Body of pancreas (tissue), 4 donors: ENCODE measurements at regions not wholly inside any gene's neighbourhood (a gene's known extent, or its start where the extent isn't known, plus 50 kb on each side); places are given as distances from the start of the nearest gene placed in this dataset.

ENCODE experiments used
- ATAC-seq: fragments of 150-250 bp; one replicate; pipeline ENCODE4 v1.9.1; 2016
- DNase-seq, 4 donors: peaks; one replicate each; pipeline ENCODE4 v3.0.0-alpha.2; 2019
- H3K27ac ChIP-seq, 4 donors: fragments of 200-600 bp; sonication (generic); 1 replicate in 3 of 4; 2 replicates in 1 of 4; pipeline versions ENCODE4 v1.5.1 to v1.6.1; 2016 to 2019; ENCODE audit warnings: mild to moderate bottlenecking in 1 of 4, mixed read lengths in 1 of 4, moderate library complexity in 1 of 4
- H3K27me3 ChIP-seq, 2 donors: fragments of 200-600 bp; sonication (generic); one replicate each; pipeline ENCODE4 v1.6.0; 2016; ENCODE audit warnings: mild to moderate bottlenecking in 1 of 2
- H3K36me3 ChIP-seq, 2 donors: fragments of 200-600 bp; sonication (generic); replicated peaks in 1 of 2; 2 replicates each; pipeline ENCODE4 v1.5.1; 2016; ENCODE audit warnings: low read depth in 2 of 2; ENCODE audit not compliant: insufficient read depth in 1 of 2
- H3K4me1 ChIP-seq: fragments of 200-600 bp; sonication (generic); one replicate; pipeline ENCODE4 v1.6.0; 2016
- H3K4me3 ChIP-seq, 2 donors: fragments of 200-600 bp; sonication (generic); 1 replicate in 1 of 2; 2 replicates in 1 of 2; pipeline ENCODE4 v1.5.1; 2016 to 2019
- H3K9me3 ChIP-seq, 3 donors: fragments of 200-600 bp; sonication (generic); 1 replicate in 2 of 3; 2 replicates in 1 of 3; pipeline ENCODE4 v1.5.1; 2016
- CTCF ChIP-seq, 7 experiments: fragments of 450-650 bp in 4 of 7; fragments of 200-600 bp in 3 of 7; sonication (generic) in 3 of 7; IDR thresholded peaks; one replicate each; pipeline ENCODE4 v1.5.1; 2016 to 2019; ENCODE audit warnings: antibody characterized with exemption in 7 of 7
- POLR2A ChIP-seq, 3 donors: fragments of 450-650 bp; IDR thresholded peaks; one replicate each; pipeline ENCODE4 v1.6.1; 2016; ENCODE audit warnings: antibody characterized with exemption in 3 of 3, mild to moderate bottlenecking in 2 of 3
- WGBS, 2 donors: methylation state at CpG; one replicate each; pipeline ENCODE4 v1.1.5; 2017; 5-methylcytosine and 5-hydroxymethylcytosine counted together
- intact Hi-C: fragments of 100-400 bp; cut with DNase I; formaldehyde crosslinking; loops from one replicate; pipeline ENCODE4 v1.15.1; 2023

GRCh38 chrX:83169683-83170082, 338.4 kb upstream of the POU3F4 start:
- ATAC-seq (no peak), DNase-seq (no peak)
- Histone ChIP-seq H3K36me3 (no peaks in the 10 kb centered on the region), H3K4me3 (no peak overlapping the region), H3K4me1 (no peaks in the 10 kb centered on the region), H3K9me3 (no peaks in the 10 kb centered on the region), H3K27me3 (no peaks in the 10 kb centered on the region), H3K27ac (no peak overlapping the region)
- no peak for TF ChIP-seq POLR2A (IDR thresholded peaks at IDR 0.05)
- no peak for TF ChIP-seq CTCF (IDR thresholded peaks at IDR 0.05)
- 54 to 57% methylated on average over 2 of the region's 2 CpGs for WGBS, 2 donors
- intact Hi-C loops, result no loop called here

DNA sequence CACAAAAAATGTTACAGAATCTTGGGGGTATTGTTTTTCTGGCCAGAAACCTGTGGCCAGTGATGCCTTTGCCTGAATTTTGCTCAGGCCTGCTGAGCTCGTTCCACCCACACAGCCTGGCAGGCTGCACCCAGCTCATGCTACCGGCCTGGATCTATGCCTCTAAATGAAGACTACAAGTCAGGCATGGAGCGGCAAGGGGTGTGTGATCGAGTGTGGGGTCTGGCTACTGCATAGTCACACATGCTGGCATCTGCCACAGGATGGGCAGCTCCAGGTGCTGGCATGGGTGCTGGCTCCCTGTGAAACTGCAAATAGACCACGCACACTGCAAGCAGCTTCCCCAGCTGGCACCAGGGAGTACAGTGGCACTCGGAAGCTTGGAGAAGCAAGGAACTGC, 323.1 kb upstream of the POU3F4 start:
- TF ChIP-seq CTCF (IDR thresholded peaks at IDR 0.05) (no peak), POLR2A (IDR thresholded peaks at IDR 0.05) (no peak)
- 73% methylated on average over 2 of the region's 6 CpGs; no CpG with 5 or more reads in 1 of the 2 donors for WGBS, 2 donors

DNA sequence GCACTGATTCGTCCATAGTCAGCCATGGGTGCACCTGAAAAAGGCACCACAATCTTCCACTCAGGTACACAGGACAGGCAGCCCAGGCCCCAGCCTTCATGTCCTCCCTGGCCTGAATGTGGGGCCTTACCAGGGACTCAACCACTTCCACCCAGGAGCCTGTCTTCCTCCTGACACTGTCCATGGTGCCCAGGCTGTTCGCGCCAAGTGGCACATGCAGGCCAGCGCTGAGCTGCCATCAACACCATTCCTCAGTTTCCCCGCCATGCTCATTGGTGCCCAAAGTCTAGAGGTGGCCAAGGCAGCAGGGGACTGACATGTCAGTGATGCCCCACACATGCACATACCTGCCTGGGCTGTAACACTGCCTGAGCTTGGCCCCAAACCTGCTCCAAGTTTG, 322.2 kb upstream of the POU3F4 start:
- Histone ChIP-seq H3K9me3 (no peaks in the 10 kb centered on the region), H3K27ac (no peak overlapping the region), H3K4me3 (no peak overlapping the region), H3K36me3 (no peaks in the 10 kb centered on the region), H3K27me3 (no peaks in the 10 kb centered on the region), H3K4me1 (no peaks in the 10 kb centered on the region)
- ATAC-seq (no peak), DNase-seq (no peak)
- TF ChIP-seq POLR2A (IDR thresholded peaks at IDR 0.05), result no peak
- intact Hi-C loops, result no loop called here
- 29 to 50% methylated on average over 1 to 2 of the region's 5 CpGs for whole genome bisulfite sequencing, 2 donors

More for the DNA sequence above, 323.1 kb upstream of the POU3F4 start:
- DNase-seq, result no peak
- H3K4me3 ChIP-seq, result no peak overlapping the region
- no peaks in the 10 kb centered on the region for H3K27me3 ChIP-seq
- H3K27ac ChIP-seq, result no peak overlapping the region
- intact Hi-C loops, result no loop called here
- no peaks in the 10 kb centered on the region for H3K4me1 ChIP-seq
- H3K9me3 ChIP-seq, result no peaks in the 10 kb centered on the region
- ATAC-seq, result no peak
- H3K36me3 ChIP-seq, result no peaks in the 10 kb centered on the region

DNA sequence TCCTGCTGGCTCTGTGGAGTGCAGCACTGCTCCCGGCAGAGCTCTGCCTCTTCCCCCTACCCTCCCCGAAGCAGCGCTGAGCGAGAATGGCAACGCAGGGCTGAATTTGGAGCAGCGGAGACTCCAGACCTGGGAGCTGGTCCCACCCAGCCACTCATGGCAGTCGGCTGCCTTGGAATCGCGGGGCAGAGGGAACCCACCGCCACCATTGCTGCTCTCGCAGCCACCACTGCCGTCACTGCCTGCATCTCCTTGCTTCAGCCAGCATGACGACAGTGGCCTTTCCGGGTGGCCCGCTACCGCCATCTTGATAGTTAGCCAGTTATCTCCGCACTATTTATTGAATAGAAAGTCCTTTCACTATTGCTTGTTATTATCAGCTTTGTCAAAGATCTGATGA, 321.5 kb upstream of the POU3F4 start:
- intact Hi-C loops, result no loop called here
- Histone ChIP-seq H3K4me3 (no peak overlapping the region), H3K9me3 (no peaks in the 10 kb centered on the region), H3K36me3 (no peaks in the 10 kb centered on the region), H3K27ac (no peak overlapping the region), H3K4me1 (no peaks in the 10 kb centered on the region), H3K27me3 (no peaks in the 10 kb centered on the region)
- 82 to 100% methylated on average over 1 to 17 of the region's 17 CpGs for WGBS, 2 donors
- TF ChIP-seq POLR2A (IDR thresholded peaks at IDR 0.05) (no peak), CTCF (IDR thresholded peaks at IDR 0.05) (no peak)
- ATAC-seq, result no peak
- no peak for DNase-seq
